Activated T-cell treated with anti-CD3 and anti-CD28 coated beads for 4 hours (primary cell): ENCODE measurements at regions not wholly inside any gene's neighbourhood (a gene's known extent, or its start where the extent isn't known, plus 50 kb on each side); places are given as distances from the start of the nearest gene placed in this dataset.

Experiments
- DNase-seq: peaks from one replicate; pipeline ENCODE4 v3.0.0-alpha.2; 2020

- DNase-seq = no peak
Measured at GRCh38 chr5:8247049-8247899, 378.3 kb downstream of the MTRR start.

GRCh38 chr5:8253376-8253775, 384.4 kb downstream of the MTRR start:
- no peak for DNase-seq

DNA sequence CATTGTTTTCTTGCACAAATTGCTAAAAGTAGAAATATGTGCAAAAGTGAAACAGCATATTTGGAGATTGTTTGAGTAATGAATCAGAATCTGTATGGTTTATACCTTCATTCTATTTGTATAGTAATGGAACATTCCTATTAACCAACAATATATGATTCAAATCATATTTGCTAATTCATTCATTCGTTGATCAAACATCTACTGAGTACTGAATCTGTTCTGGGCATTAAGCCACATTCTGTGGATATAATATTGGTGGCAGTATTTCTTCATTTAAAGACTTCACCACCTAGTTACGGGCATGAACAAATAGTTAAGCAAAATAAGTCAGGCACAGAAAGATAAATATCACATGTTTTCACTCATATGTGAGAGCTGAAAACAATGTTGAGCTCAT, 385.7 kb downstream of the MTRR start:
- DNase-seq = no peak

DNA sequence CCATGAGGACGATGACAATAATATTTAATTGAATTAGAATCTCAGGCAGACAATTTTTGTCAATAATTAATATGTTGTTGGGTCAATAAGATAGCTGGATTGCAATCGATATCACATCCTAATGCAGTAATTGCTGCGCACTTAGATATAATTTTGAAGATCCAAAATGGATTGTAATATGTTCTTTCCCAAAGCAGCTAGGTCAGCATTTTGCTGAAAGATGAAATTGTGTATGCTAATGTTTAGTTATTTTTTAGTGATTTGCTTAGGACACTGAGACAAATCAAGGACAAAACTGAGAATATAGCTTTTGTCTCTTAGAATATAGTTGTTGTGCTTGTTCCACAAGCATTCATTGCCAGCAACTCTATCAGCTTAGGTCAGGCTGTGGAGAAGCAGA, 389.9 kb downstream of the MTRR start:
- DNase-seq = no peak

GRCh38 chr5:8270246-8270645, 401.3 kb downstream of the MTRR start:
- DNase-seq = no peak

DNA sequence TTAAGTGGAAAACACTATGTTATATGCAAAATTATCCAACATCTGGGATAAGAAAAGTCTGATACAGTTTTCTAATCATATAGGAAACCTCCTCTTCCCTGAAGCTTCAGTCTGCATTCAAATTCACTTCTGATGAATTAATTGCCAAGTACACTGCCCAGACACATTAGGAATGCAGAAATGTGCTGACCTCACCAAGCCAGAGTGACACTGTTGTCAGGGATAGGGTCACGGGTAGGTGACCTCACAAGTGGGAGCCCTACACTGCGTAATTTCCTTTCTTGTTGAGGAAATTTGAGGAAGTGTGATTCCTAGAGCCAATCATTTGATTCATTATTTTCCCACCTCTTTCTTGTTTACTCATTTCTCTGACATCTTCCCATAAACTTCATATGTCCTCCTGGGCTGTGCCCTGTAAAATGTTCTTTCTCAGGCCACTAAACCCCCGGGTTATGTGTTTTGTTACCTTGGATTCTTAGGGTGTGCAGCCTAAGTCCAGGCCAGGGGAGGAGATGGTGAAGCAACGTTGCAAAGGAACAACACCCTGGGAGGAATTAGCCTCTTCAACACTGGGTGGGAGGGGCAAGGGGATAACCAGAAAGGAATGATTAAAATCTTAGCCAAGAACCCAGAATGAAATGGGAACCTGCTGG, 411.9 kb downstream of the MTRR start:
- no peak for DNase-seq

DNA sequence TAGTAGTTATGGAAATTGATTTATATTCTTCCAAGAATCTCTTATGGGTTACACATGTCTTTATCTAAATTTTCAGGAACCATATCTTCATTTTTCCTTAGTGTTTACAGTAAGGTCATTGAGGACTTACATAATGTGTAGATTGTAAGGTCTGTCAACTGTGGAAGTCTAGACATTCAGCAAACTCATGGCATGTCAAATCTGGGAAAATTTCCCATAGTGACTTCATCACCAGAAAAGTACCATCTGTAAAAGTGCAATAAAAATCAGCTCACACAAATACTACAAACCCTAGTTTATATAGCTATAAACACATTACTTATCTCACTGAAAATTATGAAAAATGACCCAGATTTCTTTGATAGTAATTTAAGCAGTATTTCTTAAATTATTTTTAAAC, 419.4 kb downstream of the MTRR start:
- no peak for DNase-seq

GRCh38 chr5:8288897-8289516, 420.1 kb downstream of the MTRR start:
- DNase-seq = no peak

- no peak for DNase-seq
Measured at GRCh38 chr5:8289779-8290178, 420.8 kb downstream of the MTRR start.

GRCh38 chr5:8290721-8291120, 421.8 kb downstream of the MTRR start:
- DNase-seq = no peak

GRCh38 chr5:8291641-8292040, 422.7 kb downstream of the MTRR start:
- no peak for DNase-seq

DNA sequence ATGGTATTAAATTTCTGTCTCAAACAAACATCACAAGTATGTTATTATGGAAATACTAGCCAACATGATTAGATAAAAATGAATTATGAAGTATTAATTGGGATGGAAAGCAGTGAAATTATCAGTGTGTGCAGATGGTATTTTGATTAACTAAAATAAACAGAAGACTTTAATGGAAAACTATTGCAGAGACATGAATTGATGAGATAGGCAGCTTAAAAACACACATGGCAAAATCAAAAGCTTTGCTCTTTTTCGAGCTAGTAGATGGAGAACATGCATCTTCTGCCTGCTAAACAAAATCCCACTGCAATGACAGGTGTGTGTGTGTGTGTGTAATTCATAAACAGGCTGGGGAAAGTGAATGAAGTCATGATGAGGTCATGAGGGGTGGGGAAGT, 426.2 kb downstream of the MTRR start:
- DNase-seq = no peak

DNA sequence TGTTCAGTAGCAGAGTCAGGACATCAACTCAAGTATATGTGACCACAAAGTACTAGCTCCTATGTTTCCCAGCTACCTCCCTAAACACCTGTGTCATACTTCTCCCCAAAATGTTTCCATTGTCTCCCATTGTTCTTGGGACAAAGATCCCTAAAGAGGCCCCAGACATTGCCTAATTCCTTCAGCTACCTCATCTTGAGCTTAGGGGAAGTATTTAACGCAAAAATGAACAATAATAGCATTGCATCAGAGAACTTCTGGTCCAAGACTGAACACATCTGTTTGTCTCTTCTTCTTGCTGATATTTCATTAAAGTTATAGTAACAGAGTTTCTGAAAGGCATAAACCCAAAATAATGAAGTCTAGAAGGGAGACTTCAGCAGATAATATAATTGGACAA, 430.8 kb downstream of the MTRR start:
- no peak for DNase-seq

- no peak for DNase-seq
Measured at GRCh38 chr5:8304341-8304740, 435.4 kb downstream of the MTRR start.

DNA sequence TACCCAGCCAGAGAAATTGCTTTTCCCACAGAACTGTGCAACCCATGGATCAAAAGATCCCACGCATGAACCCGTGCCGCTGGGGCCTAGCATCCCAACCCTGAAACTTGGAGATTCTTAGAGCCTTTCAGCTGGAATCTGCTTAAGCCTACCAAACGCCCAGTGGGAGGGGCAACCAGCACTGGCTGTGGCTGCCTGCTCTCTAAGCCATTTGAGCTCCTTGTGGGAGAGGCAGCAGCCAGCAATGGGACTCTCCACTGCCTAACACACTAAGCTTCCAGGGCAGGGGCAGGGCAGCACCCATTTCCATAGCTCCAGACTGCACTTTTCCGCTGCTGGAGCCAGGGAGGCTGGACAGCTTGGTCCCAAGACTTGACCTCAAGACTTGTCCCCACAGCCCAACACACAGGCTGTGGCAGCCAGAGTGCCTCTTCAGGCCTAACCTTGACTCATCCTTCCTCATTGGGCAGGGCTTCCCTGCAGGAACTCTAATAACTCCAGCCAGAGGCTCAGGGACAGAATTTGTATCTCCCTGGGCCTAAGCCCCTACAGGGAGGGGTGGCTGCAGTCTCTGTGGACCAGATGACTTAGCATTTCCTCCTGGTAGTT, 437.4 kb downstream of the MTRR start:
- no peak for DNase-seq

DNA sequence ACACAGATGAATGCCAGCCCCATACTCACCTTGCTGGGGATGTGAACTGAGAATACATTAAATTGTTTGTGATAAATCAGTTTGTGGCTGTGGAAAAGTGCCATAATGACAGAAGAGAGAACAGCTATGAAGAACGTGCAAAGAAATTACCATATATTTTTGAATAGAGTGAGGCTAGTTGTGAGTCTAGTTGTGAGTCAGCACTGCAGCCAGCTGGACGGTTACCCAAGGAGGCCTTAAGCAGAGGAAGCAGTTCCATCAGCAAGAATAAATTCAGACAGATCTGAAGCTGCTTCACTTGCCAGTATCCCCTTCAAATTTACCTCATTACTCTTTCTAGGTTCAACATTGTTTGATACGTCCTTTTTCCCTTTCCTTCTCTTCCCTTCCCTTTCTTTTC, 446.0 kb downstream of the MTRR start:
- DNase-seq = no peak

- no peak for DNase-seq
Measured at GRCh38 chr5:8316608-8317280, 447.8 kb downstream of the MTRR start.

GRCh38 chr5:8317335-8317734, 448.4 kb downstream of the MTRR start:
- DNase-seq = no peak

DNA sequence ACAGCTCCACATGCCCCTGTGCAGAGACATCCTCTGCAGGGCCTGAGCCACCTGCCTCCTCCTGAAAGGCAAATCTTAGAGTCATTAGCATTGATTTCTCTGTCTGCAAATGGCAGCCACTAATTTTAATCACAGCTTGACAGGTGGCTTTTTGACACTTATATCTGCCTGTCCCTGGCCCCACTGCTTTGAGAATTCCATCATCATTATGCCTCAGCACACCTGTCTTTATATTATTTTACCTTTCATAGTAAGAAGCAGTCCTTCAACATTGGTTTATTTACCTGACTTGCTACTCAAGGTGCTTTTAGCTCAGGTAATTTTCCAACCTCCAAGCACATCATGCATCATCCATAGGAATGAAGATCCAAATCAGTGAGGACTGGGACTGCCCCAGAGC, 451.3 kb downstream of the MTRR start:
- DNase-seq = no peak

- DNase-seq = no peak
Measured at GRCh38 chr5:8321272-8321671, 452.3 kb downstream of the MTRR start.

DNA sequence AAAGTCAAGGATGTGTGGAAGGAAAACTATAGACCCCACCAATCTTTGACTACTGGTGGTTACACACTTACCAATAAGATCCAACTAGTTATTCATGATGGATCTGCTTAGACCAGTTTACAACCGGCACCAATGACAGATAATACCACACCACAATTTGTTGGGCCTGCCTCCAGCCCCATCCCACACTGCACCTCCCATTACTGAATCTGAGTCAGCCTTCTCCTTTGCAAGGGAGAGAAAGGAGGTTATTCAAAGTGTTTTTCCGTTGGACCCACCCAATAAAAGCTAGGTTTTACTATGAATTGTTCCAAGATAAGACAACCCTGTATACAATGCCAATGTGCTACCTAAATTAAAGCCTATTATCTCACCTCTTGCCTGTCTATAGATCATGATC, 453.5 kb downstream of the MTRR start:
- DNase-seq = no peak

DNA sequence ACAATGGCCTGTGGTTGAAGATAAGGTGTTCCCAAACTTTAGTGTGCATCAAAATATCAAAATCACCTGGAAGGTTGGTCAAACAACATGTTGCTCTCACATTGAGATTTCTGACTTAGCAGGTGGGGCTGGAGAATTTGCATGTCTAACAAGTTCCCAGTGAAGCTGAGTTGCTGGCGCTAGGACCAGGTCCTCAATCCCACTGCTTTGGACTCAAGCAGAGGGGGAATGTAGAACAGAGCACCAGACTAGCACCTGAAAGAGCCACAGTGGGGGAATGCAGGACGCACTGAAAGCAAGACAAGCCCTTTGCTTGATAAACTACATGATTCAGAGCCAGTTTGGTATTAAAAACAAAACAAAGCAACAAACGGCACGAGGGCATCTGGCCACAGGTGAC, 458.1 kb downstream of the MTRR start:
- DNase-seq = no peak

- DNase-seq = no peak
Measured at GRCh38 chr5:8329773-8330172, 460.8 kb downstream of the MTRR start.
